GM21723 (cell line): ENCODE measurements at regions not wholly inside any gene's neighbourhood (a gene's known extent, or its start where the extent isn't known, plus 50 kb on each side); places are given as distances from the start of the nearest gene placed in this dataset.
"Not testable (repeated sequence)": the region's sequence is repeated elsewhere in the genome, so short reads cannot be mapped to it uniquely, and the experiment has no call there.

Experiments used
- ATAC-seq: cut with Tn5 transposase; IDR thresholded peaks from one replicate; pipeline ENCODE4 v1.9.1; 2021; ENCODE audit warnings: mild to moderate bottlenecking, moderate library complexity; ENCODE audit not compliant: unreplicated experiment

DNA sequence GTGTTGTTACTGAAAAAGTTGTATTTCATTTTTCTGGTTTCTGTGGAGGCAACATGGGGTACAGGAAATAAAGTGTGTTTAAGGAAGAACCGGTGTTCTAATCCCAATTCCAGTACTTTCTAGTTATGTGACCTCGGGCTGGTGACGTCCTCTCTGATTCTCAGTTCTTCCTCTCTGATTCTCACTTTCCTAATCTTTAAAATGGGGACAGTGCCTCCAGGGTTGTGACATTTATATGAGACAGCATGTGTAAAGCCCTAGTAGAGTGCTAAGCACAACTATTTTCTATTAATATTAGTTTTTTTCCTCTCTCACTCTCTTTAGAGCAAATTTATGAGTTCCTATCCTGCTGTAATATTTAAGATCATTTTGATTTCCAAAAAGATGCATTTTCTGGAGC, 50.9 kb upstream of the PTPDC1 start:
- no peak for ATAC-seq

DNA sequence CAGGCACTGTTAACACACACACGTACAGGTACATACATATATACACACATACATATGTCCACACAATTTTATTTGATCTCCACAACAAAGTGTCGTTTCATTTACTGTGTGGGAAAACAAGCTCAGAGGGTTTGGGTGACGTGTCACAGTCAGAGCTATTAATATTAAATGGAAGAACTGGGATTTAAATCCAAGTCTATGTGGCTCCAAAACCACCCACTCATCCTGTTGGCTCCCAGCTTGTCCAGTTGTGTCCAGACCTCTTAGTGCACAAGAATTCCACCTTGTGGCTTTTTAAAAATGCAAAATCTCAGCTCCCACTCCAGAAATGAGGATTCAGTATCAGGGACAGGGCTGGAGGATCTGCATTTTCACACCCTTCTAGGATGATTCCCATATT, 52.3 kb upstream of the PTPDC1 start:
- ATAC-seq, result no peak

DNA sequence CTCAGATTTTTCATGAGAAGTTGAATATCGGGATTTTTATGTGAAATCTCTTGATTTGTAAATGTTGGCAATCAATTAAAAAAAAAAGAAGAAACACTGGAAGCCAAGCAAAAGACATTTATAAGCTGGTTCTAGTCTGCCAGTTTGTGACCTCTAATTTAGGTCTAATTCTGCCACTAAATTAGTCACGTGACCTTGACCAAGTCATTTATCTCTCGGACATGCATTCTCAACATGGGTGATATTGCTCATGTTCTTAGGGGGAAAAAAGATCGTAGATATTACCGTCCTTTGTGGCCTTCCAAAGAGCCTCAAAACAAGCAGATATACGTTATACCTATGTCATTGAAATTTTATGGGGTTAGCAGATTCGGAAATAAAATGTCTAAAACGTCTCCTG, 52.9 kb upstream of the PTPDC1 start:
- ATAC-seq, result no peak

DNA sequence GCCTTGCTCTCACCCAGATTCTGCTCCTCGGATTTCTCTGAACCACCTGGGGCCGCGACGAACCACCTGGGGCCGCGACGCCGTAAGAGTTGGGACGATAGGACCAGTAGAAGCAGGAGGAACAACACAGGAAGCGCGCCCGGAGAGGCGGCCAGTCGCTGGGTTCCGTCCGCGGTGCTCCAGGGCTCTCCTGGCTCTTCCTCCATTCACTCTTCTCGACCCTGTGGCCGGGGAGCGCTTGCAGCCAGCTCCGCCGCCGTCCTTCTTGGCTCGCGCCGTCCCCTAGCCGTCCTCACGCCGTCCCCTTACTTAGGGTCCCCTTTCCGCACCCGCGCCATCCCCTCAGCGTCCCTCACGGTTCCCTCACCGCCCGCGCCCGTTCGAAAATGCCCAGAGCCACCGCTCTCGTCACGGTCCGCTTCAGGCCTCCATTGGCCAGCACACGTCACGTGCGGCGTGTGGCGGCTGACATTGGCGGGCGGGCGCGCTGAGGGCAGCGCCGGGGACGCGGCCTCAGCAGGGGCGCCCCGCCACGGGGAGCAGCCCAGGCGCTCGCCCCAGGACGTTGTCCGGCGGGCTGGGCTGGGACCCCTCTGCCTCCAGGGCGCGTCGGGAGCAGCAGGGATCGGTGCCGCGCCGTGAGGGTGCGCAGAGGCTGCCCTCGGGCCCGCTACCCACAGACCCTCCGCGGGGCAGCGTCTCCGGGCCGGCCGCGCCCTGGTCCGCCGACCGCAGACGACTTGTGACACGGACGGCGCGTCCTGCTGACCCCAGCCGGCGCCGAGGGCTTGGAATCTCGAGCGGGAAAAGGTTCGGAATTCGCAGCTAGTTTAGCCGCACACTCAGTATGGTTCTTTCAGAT, 53.7 kb upstream of the PTPDC1 start:
- ATAC-seq, result peak; percentile 99

DNA sequence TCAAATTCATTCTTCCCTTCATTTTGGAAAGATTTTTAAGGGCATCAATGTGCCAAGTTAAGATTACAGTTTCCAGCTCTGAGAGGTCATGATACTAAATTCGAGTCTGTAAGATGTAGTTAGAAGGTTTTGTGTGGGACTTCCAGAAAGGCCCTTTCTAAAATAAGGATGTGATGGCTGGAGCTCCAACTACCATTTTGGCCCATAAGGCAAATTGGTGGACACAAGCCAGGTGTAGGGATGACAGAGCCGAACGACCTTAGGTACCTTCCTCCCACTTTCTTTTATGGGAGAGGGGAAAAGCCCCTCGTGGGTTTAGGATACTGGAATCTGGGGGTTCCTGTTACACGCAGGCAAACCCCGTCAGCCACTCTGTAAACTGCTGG, 54.3 kb upstream of the PTPDC1 start:
- ATAC-seq, result no peak

DNA sequence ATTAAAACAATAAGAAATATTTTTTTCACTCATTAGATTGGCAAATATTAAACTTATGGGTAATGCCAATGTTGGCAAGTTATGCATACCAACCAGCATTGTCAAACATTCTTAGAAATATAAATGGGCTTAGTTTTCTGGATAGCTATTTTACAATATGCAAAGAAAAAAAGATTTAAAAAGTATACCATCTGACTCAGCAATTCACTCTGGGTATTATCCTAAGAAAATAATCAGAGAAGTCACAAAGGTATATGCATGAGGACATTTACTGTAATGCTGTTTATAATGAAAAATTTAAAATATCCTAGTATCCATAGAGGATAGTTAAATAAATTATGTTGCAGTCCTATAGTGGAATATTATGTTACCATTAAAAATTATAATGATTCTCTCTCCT, 57.4 kb upstream of the PTPDC1 start:
- ATAC-seq, result no peak

DNA sequence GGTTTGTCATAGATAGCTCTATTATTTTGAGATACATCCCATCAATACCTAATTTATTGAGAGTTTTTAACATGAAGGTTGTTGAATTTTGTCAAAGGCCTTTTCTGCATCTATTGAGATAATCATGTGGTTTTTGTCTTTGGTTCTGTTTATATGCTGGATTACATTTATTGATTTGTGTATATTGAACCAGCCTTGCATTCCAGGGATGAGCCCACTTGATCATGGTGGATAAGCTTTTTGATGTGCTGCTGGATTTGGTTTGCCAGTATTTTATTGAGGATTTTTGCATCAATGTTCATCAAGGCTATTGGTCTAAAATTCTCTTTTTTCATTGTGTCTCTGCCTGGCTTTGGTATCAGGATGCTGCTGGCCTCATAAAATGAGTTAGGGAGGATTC, 61.8 kb upstream of the PTPDC1 start:
- ATAC-seq, result not testable (repeated sequence)

DNA sequence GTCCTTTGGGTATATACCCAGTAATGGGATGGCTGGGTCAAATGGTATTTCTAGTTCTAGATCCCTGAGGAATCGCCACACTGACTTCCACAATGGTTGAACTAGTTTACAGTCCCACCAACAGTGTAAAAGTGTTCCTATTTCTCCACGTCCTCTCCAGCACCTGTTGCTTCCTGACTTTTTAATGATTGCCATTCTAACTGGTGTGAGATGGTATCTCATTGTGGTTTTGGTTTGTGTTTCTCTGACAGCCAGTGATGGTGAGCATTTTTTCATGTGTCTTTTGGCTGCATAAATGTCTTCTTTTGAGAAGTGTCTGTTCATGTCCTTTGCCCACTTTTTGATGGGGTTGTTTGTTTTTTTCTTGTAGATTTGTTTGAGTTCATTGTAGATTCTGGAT, 63.4 kb upstream of the PTPDC1 start:
- ATAC-seq, result not testable (repeated sequence)

DNA sequence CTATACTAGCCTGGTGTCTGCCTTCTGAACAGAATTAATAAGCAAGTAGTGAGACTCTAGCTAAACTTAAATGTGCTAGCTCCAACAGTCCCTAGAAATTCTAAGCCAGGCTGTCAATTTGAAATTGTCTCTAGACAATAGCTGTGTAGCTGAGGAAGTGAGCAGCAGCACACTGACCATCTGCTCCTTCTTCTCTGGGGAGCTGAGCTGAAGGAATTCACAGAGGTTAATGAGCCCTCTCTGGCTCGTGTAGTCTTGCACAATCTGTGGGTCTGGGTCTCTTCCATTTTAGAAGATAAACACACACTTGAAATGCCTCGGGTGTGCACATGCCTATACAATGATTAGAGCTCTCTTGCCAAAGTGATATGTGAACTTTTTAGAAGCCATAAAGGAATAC, 63.5 kb upstream of the BARX1 start:
- ATAC-seq, result no peak

DNA sequence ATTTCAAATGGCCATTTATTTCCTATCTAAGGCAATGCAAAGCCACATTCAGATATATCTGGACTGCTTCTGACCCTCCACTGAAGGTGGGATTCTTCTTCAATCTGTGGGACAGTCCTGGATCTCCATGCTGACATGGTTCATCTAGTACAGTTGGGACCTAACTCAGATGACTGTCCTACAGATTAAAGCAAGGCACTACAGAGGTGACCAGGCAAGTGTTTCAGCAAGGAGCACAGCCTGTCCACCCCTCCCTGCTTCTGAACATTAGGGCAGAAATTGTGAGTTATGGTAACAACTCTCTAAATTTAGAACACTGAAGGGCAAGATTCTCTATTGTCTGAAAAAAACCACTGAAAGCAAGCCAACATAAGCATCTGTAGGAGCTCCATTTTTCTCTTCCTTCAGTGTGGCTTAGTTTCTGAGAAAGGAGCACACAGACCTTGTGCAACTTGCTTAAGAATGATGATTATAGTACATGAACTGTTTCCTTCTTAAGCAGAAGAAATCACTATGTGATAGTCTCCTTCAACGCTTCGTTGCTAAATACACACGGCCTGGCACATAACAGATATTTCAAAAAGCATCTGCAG, 62.9 kb upstream of the BARX1 start:
- no peak for ATAC-seq

DNA sequence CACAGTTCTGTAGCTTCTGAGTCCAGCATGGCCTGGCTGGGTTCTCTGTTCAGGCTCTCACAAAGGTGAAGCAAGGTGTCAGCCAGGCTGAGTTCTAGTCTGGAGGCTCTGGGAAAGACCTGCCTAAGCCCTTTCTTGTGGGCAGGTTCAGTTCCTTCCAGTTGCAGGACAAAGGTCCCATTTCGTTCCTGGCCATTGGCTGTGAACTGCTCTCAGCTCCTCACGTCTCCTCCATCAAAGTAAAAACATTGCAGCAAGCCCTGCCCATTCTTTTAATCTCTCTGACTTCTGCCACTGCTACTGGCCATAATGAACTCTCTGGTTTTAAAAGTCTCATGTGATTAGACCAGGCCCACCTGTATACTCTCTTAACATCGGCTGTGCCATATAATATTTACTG, 61.6 kb upstream of the BARX1 start:
- no peak for ATAC-seq

DNA sequence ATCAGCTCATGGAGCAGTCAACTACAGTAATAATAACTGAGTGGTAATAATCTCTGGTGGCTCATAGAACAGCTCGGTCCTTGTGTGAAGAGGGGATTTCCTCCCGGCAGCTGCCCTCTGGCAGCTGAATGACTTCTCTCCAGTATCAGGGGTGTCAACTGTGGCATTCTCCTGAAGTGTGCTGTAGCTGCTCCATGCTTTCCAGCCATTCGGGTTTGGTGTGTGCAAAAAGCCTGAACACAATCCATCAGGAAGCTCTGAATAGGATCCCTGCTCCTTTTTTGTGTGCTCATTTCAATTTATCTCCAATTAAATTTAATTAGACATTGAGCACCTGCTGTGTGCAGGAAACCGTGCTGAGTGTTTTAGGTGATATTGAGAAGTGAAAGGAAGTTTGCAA, 59.8 kb upstream of the BARX1 start:
- ATAC-seq, result no peak

DNA sequence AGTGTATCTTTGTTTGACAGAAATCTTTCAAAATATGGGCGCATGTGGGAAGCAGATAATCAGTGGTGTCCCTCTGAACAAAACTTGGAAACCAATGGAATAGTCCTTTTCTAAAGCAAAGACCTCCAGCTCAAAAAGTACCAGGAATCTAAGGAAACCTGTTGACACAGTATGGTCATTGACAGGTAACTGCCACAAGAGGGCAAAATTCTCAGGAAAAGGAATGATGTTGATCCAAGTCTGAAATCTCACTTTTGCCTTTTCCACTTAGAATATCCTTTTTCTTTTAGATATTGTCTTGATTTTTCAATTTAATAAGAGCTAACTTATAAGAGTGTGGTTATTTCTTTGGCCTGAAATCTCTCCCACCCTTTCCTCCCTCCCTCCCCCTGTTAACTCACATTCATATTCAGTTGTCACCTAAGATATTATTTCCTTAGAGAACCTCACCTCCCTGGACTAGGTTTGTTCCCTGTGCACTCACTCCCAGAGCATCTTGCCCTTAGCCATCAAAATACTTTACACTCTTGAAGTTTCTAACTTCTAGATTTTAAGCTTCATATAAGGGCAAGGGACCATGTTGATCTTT, 59.0 kb upstream of the BARX1 start:
- ATAC-seq, result no peak

DNA sequence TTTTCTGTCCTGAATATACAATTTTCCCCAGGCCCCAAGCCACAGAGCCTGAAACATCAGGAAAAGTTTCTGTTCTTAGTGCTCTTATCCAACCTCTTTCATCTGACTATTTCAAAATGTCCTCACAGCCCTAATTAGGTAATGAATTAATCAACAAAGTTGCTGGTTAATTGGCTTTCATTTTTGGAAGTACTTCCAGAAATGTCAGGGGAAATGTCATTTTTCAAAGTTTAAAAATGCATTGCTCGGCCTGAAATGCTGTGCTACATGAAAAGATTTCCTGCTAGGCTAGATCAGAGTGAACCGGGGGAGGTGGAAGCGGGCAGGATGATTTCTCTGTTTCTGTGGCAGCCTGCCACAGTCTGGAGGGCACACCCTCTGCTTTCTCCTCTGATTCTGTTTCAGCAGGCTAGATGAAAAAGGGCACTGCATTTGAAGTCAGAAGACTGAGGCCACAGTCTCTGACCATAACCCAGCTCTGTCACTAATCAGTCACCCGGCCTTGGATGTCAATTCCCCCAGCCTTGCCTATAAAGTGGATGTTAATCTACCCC, 55.9 kb upstream of the BARX1 start:
- ATAC-seq, result no peak

DNA sequence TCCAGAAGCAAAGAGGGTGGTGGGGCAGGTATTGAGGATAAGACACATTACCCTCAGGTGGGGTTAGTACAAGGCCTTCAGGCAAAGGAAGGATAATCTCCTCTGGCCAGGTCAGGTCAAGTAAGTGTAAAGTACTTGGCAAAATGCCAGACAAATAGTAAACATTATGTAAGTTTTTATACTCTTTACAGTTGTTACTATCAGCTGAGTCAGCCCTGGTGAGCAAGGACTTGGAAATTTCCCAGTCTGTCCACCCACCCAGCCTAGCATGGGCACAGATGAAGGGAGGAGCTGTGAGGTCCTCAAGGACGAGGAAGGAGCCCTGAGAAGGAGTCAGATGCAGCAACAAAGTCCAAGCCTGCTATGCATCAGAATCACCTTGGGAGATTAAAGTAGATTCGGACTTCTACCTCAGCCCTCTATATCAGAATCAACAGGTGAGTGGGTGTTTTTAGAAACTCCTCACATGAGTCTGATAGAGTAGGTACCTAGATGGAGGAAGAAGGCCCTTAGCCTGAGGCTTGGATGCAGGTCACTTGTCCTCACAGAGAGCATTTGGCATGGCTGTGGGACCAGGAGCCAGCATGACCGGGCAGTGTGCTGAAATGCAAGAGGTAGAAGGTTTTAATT, 50.2 kb upstream of the BARX1 start:
- ATAC-seq, result no peak
